Germinal center (tissue), 1 donor: ENCODE measurements at regions not wholly inside any gene's neighbourhood (a gene's known extent, or its start where the extent isn't known, plus 50 kb on each side); places are given as distances from the start of the nearest gene placed in this dataset.
A peak's percentile ranks its signal among the peaks of the same experiment; 100 is the strongest.

Experiments used
- DNase-seq: peaks from one replicate; pipeline ENCODE4 v3.0.0; 2012; ENCODE audit warnings: mixed read lengths, low spot score

GRCh38 chr3:107263269-107264021 is 113.8 kb upstream of the CCDC54 start:
- no peak for DNase-seq

- DNase-seq, result no peak
These were observed 112.4 kb upstream of the CCDC54 start for GRCh38 chr3:107264888-107265287.

GRCh38 chr3:107265526-107265925 is 111.7 kb upstream of the CCDC54 start:
- no peak for DNase-seq

DNA sequence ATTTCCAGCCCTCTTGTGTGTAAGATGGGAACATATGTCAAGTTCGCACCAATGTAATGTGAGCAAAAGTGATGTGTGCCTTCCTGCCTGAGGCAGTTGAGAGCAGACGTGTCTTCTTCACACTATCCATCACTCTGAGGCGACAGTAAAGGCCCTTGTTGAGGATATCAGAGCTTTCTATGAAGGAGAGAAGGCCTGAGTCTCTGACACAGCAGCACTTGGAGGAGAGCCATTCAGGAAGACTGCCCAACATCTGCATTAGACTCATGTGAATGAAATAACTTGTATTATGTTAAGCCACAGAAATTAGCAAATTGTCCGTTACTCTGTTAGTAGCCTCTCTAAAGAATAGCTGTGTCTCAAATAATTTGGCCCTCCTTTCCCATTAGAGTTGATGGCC is 108.8 kb upstream of the CCDC54 start:
- DNase-seq, result no peak

DNA sequence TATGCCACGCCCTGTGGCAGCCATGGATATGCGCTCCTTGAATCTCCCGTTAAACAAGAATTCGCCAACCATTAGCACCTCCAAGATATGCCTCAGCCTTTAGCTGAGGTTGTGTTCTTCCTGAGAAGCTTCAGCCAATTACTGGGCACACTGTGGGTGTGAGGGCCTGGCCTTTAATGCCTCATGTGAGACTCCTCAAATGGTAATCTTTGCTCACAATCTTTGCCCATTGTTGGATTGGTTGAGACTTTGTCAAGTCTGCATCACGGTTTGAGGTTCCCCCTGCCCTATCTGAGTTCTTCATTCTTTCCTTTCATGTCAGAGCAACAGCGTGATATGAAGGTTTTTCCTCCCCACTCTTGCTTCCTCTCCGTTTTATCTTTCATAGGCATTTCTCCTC is 108.1 kb upstream of the CCDC54 start:
- no peak for DNase-seq

DNA sequence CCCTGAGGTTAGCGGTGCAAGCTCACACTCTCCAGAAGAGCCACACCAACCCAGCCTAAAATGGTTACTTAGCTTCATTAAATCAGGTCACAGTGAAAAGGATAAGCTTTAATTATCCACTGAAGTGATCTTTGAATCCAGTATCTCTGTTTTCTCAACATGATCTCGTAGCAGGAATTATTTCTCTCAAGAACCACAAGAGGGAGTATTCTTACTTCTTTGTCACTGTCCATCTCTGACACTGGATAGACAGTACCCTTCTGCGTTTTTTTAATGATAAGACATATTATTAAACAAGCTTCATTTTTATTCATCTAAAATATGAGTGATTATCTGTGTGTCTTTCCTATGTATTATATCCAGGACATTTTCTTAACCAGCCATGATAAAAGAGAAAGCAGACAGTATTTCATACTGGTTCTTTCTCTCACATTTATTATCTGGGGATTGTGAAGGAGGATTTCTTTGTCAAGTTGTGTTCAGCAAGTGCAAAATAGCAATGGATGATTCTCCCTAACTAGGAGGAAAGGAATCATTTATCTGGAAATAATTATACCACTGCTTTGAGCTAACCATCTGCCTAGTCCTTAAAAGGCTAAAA is 105.4 kb upstream of the CCDC54 start:
- peak; percentile 26 for DNase-seq

DNA sequence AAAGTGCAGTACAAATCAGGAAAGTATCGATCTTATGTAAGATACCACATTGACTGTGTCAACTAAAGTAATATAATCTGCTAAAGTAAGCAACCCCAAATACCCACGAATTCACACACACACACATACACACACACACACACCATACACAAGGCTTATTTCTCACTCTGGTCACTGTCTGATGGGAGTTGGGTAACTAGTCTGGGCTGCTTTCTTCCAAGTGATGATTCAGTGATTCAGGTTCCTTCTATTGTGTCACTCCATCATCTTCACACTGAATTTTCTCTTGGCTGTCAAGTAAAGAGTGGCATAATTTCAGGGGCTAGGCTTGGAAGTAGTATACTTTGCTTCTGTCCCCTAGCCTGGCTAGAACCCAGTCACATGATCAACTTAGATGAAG is 104.8 kb upstream of the CCDC54 start:
- no peak for DNase-seq

DNA sequence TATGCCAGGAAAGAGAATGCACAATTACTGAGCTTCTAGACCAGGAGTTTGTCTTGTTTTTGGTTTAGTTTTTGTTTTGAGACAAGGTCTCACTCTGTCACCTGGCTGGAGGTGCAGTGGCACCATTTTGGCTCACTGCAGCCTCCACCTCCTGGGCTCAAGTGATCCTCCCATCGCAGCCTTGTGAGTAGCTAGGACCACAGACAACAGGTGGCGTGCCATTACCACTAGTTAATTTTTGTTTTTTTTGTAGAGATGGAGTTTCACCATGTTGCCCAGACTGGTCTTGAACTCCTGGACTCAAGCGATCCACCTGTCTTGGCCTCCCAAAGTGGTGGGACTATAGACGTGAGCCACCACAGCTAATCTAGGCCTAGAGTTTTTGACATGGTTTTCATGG is 104.4 kb upstream of the CCDC54 start:
- no peak for DNase-seq

GRCh38 chr3:107273771-107274170 is 103.5 kb upstream of the CCDC54 start:
- DNase-seq, result no peak

- no peak for DNase-seq
These were observed 101.7 kb upstream of the CCDC54 start for GRCh38 chr3:107275511-107275910.

GRCh38 chr3:107283948-107284347 is 93.3 kb upstream of the CCDC54 start:
- no peak for DNase-seq

DNA sequence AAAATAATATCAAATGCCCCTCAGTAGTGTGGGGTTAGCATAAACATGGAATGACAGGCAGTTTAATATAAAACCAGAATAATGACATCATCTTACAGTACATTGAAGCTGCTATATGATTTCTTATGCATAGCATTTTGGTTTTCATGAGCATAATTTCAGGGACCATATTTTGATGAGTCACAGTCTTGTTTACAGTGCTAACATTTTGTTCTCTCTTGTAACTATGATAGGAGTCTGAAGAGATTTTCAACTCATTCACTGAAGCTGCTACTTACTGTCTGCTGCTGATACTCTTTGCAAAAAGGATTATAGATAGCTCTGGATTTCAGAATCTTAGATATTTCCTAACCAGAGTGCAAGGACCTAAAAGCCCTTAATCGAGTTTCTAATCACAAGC is 92.6 kb upstream of the CCDC54 start:
- DNase-seq, result no peak

- DNase-seq, result no peak
These were observed 92.0 kb upstream of the CCDC54 start for GRCh38 chr3:107285197-107285596.

DNA sequence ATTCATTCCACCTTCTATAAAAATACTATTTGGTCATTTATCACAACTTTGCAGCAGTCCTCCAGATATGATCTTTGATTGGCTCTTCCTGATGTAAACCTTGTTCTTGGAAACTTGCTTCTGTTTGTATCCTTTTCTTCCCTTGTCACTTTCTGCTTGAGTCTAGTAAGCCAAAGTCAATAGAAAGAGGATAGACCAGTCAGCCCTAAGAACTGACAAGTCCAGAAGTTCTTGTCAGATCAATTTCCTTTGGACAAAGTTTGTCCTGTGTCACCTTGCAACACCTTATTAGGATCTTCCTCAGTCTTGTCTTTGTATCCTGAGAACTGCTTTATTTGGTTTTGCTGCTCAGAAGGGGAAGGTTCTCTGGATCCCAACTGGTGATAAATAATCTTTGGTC is 87.9 kb upstream of the CCDC54 start:
- no peak for DNase-seq

- no peak for DNase-seq
These were observed 83.1 kb upstream of the CCDC54 start for GRCh38 chr3:107294117-107294516.

DNA sequence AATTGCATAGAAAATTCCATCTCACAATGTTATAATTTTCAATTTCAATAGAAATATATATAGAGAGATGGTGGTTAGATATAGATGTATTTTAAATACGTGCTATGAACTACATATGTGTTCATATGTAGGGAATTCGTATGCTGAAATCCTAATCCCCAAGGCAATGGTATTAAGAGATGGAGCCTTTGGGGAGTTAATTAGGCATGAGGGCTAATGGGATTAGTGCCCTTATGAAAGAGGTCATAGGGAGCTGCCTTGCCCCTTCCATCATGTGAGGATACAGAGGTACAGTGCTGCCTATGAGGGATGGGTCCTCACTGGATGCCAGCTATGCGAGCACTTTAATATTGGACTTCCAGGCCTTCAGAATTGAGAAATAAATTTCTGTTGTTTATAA is 79.6 kb upstream of the CCDC54 start:
- no peak for DNase-seq

- no peak for DNase-seq
These were observed 70.0 kb upstream of the CCDC54 start for GRCh38 chr3:107307205-107307604.

- no peak for DNase-seq
These were observed 68.5 kb upstream of the CCDC54 start for GRCh38 chr3:107308716-107309115.

DNA sequence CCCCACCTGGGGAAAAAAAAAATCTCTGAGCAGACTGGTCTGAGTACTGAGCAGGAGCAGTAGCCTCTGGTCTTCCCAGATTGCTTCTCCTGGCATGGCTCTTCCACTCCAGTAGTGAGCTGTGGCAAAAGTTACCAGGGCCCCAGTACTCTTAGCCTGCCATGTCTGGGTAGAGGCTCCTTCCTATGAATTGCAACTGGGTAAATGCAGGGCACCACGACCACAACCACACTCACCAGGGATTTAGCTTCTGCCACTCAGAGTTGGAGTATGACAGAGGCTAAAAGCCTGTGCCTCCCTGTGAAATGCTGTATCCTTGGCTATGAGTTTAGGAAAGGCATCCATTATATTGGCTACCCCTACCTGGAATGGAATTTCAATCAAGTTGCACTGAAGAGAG is 67.9 kb upstream of the CCDC54 start:
- no peak for DNase-seq

DNA sequence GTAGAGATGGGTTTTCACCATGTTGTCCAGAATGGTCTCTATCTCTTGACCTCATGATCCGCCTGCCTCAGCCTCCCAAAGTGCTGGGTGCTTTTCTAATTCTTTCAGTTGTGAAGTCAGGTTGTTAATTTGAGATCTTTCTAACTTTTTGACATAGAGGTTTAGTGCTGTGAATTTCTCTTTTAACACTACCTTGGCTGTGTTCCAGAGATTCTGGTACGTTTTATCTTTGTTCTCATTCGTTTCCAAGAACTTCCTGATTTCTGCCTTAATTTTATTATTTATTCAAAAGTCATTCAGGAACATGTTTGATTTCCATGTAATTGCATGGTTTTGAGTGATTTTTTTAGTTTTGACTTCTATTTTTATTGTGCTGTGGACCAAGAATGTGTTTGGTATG is 63.5 kb upstream of the CCDC54 start:
- no peak for DNase-seq

GRCh38 chr3:107315141-107315540 is 62.1 kb upstream of the CCDC54 start:
- DNase-seq, result no peak

DNA sequence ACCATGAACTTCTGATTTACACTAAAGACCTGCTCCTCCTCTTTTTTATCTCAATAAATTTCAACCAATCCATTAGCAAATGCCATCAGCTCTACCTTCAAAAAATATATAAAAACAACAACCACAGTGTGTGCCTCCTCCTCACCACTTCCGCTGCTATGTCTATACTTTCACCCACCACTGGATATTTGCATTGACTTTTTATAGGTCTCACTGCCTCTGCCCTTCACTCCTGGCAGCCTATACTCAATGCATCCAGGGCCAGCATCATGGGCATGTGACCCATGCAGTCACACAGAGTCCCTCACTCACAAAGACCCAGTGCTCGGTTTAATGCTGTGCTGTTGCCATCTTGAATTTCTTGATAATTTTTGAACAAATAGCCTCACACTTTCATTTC is 53.5 kb upstream of the CCDC54 start:
- DNase-seq, result peak; percentile 59

- DNase-seq, result peak; percentile 30
These were observed 51.8 kb upstream of the CCDC54 start for GRCh38 chr3:107325446-107325845.
